Activated CD8-positive, alpha-beta T cell treated with anti-CD3 and anti-CD28 coated beads for 36 hours (primary cell): ENCODE measurements at regions not wholly inside any gene's neighbourhood (a gene's known extent, or its start where the extent isn't known, plus 50 kb on each side); places are given as distances from the start of the nearest gene placed in this dataset.

Experiments used
- ATAC-seq: fragments of 200-7000 bp; cut with Tn5 transposase; one replicate; pipeline ENCODE4 v1.10.0; 2021; ENCODE audit warnings: mild to moderate bottlenecking, moderate library complexity
- CTCF ChIA-PET: fragments of 350-600 bp; sonication (Branson Sonifier 250); formaldehyde crosslinking; loops from one replicate; lab custom pipeline; 2021; ENCODE audit warnings: antibody characterized with exemption; lab: Charles Lee
- POLR2A ChIA-PET: fragments of 350-600 bp; sonication (Branson Sonifier 250); formaldehyde crosslinking; loops from one replicate; lab custom pipeline; 2021; ENCODE audit warnings: antibody characterized with exemption; lab: Charles Lee
- DNase-seq: peaks from one replicate; pipeline ENCODE4 v3.0.0-alpha.2; 2020
- H3K27ac Mint-ChIP-seq: one replicate; pipeline ENCODE4 v1.8.0; 2021; ENCODE audit warnings: mild to moderate bottlenecking, mixed read lengths
- H3K27me3 Mint-ChIP-seq: one replicate; pipeline ENCODE4 v1.8.0; 2021; ENCODE audit warnings: mixed read lengths
- H3K36me3 Mint-ChIP-seq: one replicate; pipeline ENCODE4 v1.8.0; 2021; ENCODE audit warnings: low read depth, mixed read lengths
- H3K4me1 Mint-ChIP-seq: one replicate; pipeline ENCODE4 v1.8.0; 2021; ENCODE audit warnings: low read depth, mixed read lengths
- H3K4me3 Mint-ChIP-seq: one replicate; pipeline ENCODE4 v1.8.0; 2021; ENCODE audit warnings: mild to moderate bottlenecking, moderate library complexity, mixed read lengths
- H3K9me3 Mint-ChIP-seq: one replicate; pipeline ENCODE4 v1.8.0; 2021; ENCODE audit warnings: mixed read lengths
- CTCF ChIP-seq: fragments of 200-600 bp; IDR thresholded peaks from one replicate; pipeline ENCODE4 v1.8.0; 2022; ENCODE audit warnings: antibody characterized with exemption, mild to moderate bottlenecking
- intact Hi-C: fragments of 100-400 bp; cut with micrococcal nuclease; formaldehyde crosslinking; loops from one replicate; pipeline ENCODE4 v1.10.0; 2022

GRCh38 chr18:30280186-30280585 lies 762.4 kb downstream of the DSC3 start:
- CTCF ChIA-PET, result interaction anchor here (1.1 to 2.1 kb wide), 5 partner anchors 10 to 405 kb away, joined by 3 to 8 read pairs (median 3); no protein-coding TSS in a partner anchor
- DNase-seq (no peak), ATAC-seq (no peak)
- Mint-ChIP-seq H3K27me3 (no peaks in the 10 kb centered on the region), H3K9me3 (peaks cover 5% of the 10 kb centered on the region), H3K27ac (no peak overlapping the region), H3K4me3 (no peak overlapping the region), H3K4me1 (no peaks in the 10 kb centered on the region), H3K36me3 (no peaks in the 10 kb centered on the region)
- TF ChIP-seq CTCF, result no peak
- POLR2A ChIA-PET, result no interaction called here
- intact Hi-C loops, result no loop called here

- H3K27ac Mint-ChIP-seq, result no peak overlapping the region
- H3K4me3 Mint-ChIP-seq, result no peak overlapping the region
- intact Hi-C loops, result loop anchor here (10.0 kb wide), 1 partner anchor 57 kb away; no protein-coding TSS in a partner anchor
- peaks cover 10% of the 10 kb centered on the region for H3K9me3 Mint-ChIP-seq
- no peak for TF ChIP-seq CTCF
- DNase-seq (no peak), ATAC-seq (no peak)
- ChIA-PET CTCF (no interaction called here), POLR2A (no interaction called here)
- no peaks in the 10 kb centered on the region for H3K36me3 Mint-ChIP-seq
- no peaks in the 10 kb centered on the region for H3K27me3 Mint-ChIP-seq
- H3K4me1 Mint-ChIP-seq, result no peaks in the 10 kb centered on the region
Observed at GRCh38 chr18:30277676-30278075, 764.9 kb downstream of the DSC3 start.

- DNase-seq (no peak), ATAC-seq (no peak)
- no peaks in the 10 kb centered on the region for H3K4me1 Mint-ChIP-seq
- intact Hi-C loops, result loop anchor here (10.0 kb wide), 1 partner anchor 63 kb away; no protein-coding TSS in a partner anchor
- no peak overlapping the region for H3K27ac Mint-ChIP-seq
- CTCF ChIA-PET, result no interaction called here
- peaks cover 12% of the 10 kb centered on the region for H3K9me3 Mint-ChIP-seq
- POLR2A ChIA-PET, result no interaction called here
- H3K4me3 Mint-ChIP-seq, result no peak overlapping the region
- no peaks in the 10 kb centered on the region for H3K36me3 Mint-ChIP-seq
- TF ChIP-seq CTCF, result no peak
- H3K27me3 Mint-ChIP-seq, result no peaks in the 10 kb centered on the region
Observed at GRCh38 chr18:30271716-30272115, 770.8 kb downstream of the DSC3 start.

GRCh38 chr18:30265190-30265589 lies 777.4 kb downstream of the DSC3 start:
- H3K27me3 Mint-ChIP-seq, result no peaks in the 10 kb centered on the region
- no peak for TF ChIP-seq CTCF
- H3K4me3 Mint-ChIP-seq, result no peak overlapping the region
- H3K9me3 Mint-ChIP-seq, result peaks cover 7% of the 10 kb centered on the region
- no peaks in the 10 kb centered on the region for H3K36me3 Mint-ChIP-seq
- ChIA-PET CTCF (no interaction called here), POLR2A (no interaction called here)
- intact Hi-C loops, result no loop called here
- no peak overlapping the region for H3K27ac Mint-ChIP-seq
- no peaks in the 10 kb centered on the region for H3K4me1 Mint-ChIP-seq
- DNase-seq (no peak), ATAC-seq (no peak)

GRCh38 chr18:30254331-30254730 lies 788.2 kb downstream of the DSC3 start:
- peaks cover 2% of the 10 kb centered on the region for H3K9me3 Mint-ChIP-seq
- H3K36me3 Mint-ChIP-seq, result no peaks in the 10 kb centered on the region
- ChIA-PET CTCF (no interaction called here), POLR2A (no interaction called here)
- H3K27me3 Mint-ChIP-seq, result no peaks in the 10 kb centered on the region
- intact Hi-C loops, result no loop called here
- no peak overlapping the region for H3K4me3 Mint-ChIP-seq
- H3K4me1 Mint-ChIP-seq, result no peaks in the 10 kb centered on the region
- no peak overlapping the region for H3K27ac Mint-ChIP-seq
- no peak for TF ChIP-seq CTCF
- no peak for DNase-seq
- no peak for ATAC-seq
